Neural cell (in vitro differentiated cells): ENCODE measurements at regions not wholly inside any gene's neighbourhood (a gene's known extent, or its start where the extent isn't known, plus 50 kb on each side); places are given as distances from the start of the nearest gene placed in this dataset.

Experiments used
- CTCF ChIP-seq: fragments of 450-650 bp; IDR thresholded peaks from 2 replicates; pipeline ENCODE4 v1.5.1; 2014; ENCODE audit warnings: antibody characterized with exemption, mild to moderate bottlenecking, moderate library complexity; ENCODE audit not compliant: poor library complexity, severe bottlenecking
- EZH2 ChIP-seq: fragments of 200-600, 300-800 bp; shearing (Covaris generic), sonication (generic); IDR thresholded peaks from 2 replicates; pipeline ENCODE4 v1.6.1; 2014; ENCODE audit warnings: antibody characterized with exemption, low read length, borderline replicate concordance, mild to moderate bottlenecking; ENCODE audit not compliant: insufficient read depth, poor library complexity, severe bottlenecking
- MXI1 ChIP-seq: fragments of 450-650 bp; conservative IDR thresholded peaks from 2 replicates; pipeline ENCODE4 v1.6.1; 2014; ENCODE audit warnings: antibody characterized with exemption, mild to moderate bottlenecking; ENCODE audit not compliant: poor library complexity, severe bottlenecking
- POLR2AphosphoS5 ChIP-seq: IDR thresholded peaks from 2 replicates; pipeline ENCODE4 v1.6.1; 2012
- RAD21 ChIP-seq: fragments of 450-650 bp; conservative IDR thresholded peaks from 2 replicates; pipeline ENCODE4 v1.6.1; 2014; ENCODE audit warnings: antibody characterized with exemption, mild to moderate bottlenecking, moderate library complexity
- REST ChIP-seq: IDR thresholded peaks from 2 replicates; pipeline ENCODE4 v1.6.1; 2012; ENCODE audit warnings: borderline replicate concordance
- SMC3 ChIP-seq: fragments of 450-650 bp; conservative IDR thresholded peaks from 2 replicates; pipeline ENCODE4 v1.6.1; 2014; ENCODE audit warnings: antibody characterized with exemption, mild to moderate bottlenecking, moderate library complexity; ENCODE audit not compliant: poor library complexity
- TAF1 ChIP-seq: IDR thresholded peaks from 2 replicates; pipeline ENCODE4 v1.6.1; 2012; ENCODE audit warnings: low read depth

GRCh38 chr5:104564530-104564929, 1001.9 kb upstream of the NUDT12 start:
- TF ChIP-seq REST (no peak), CTCF (no peak), RAD21 (no peak), POLR2AphosphoS5 (no peak), TAF1 (no peak), EZH2 (no peak), MXI1 (no peak), SMC3 (no peak)
